Common myeloid progenitor, CD34-positive (primary cell): ENCODE measurements at regions not wholly inside any gene's neighbourhood (a gene's known extent, or its start where the extent isn't known, plus 50 kb on each side); places are given as distances from the start of the nearest gene placed in this dataset.

Source experiments
- CTCF ChIA-PET: fragments of 350-600 bp; sonication (Branson Sonifier 250); formaldehyde crosslinking; loops from one replicate; lab custom pipeline; 2021; ENCODE audit warnings: antibody characterized with exemption; lab: Charles Lee
- POLR2A ChIA-PET: fragments of 350-600 bp; sonication (Branson Sonifier 250); formaldehyde crosslinking; loops from one replicate; lab custom pipeline; 2021; ENCODE audit warnings: antibody characterized with exemption; lab: Charles Lee
- DNase-seq, 3 donors: peaks; one replicate each; pipeline versions ENCODE4 v3.0.0 to v3.0.0-alpha.2; 2013
- H3K27ac ChIP-seq, 2 experiments: 1 replicate in 1 of 2; 2 replicates in 1 of 2; pipeline ENCODE4 v1.7.0; 2013; ENCODE audit warnings: inconsistent platforms in 2 of 2, low read length in 2 of 2, mild to moderate bottlenecking in 2 of 2, low read depth in 1 of 2, moderate library complexity in 1 of 2; ENCODE audit not compliant: severe bottlenecking in 2 of 2, insufficient read depth in 1 of 2, poor library complexity in 1 of 2
- H3K27me3 ChIP-seq, 5 experiments: replicated peaks in 2 of 5; 1 replicate in 3 of 5; 2 replicates in 2 of 5; pipeline versions ENCODE4 v1.6.1 to v1.7.0; 2013; ENCODE audit warnings: low read length in 4 of 5, mild to moderate bottlenecking in 2 of 5, moderate library complexity in 2 of 5, inconsistent platforms in 1 of 5; ENCODE audit not compliant: insufficient read depth in 5 of 5, control insufficient read depth in 4 of 5
- H3K36me3 ChIP-seq, 4 experiments: 1 replicate in 2 of 4; 2 replicates in 2 of 4; pipeline versions ENCODE4 v1.6.1 to v1.7.0; 2013; ENCODE audit warnings: low read length in 3 of 4, control low read depth in 1 of 4, mild to moderate bottlenecking in 1 of 4; ENCODE audit not compliant: control insufficient read depth in 4 of 4, insufficient read depth in 4 of 4
- H3K4me1 ChIP-seq, 4 experiments: 1 replicate in 3 of 4; 2 replicates in 1 of 4; pipeline versions ENCODE4 v1.6.1 to v1.7.1; 2013; ENCODE audit warnings: low read length in 3 of 4, mild to moderate bottlenecking in 3 of 4, control low read depth in 1 of 4, inconsistent platforms in 1 of 4, moderate library complexity in 1 of 4; ENCODE audit not compliant: control insufficient read depth in 4 of 4, insufficient read depth in 4 of 4; ENCODE audit errors: control extremely low read depth in 1 of 4
- H3K4me3 ChIP-seq, 7 experiments: 1 replicate in 4 of 7; 2 replicates in 3 of 7; pipeline versions ENCODE4 v1.5.1 to v1.7.0; 2013; ENCODE audit warnings: mild to moderate bottlenecking in 7 of 7, low read length in 6 of 7, moderate library complexity in 6 of 7, inconsistent platforms in 2 of 7, low read depth in 2 of 7, control low read depth in 1 of 7; ENCODE audit not compliant: insufficient read depth in 4 of 7, control insufficient read depth in 1 of 7; ENCODE audit errors: extremely low read depth in 1 of 7
- H3K9me3 ChIP-seq, 5 experiments: 1 replicate in 4 of 5; 2 replicates in 1 of 5; pipeline versions ENCODE4 v1.6.1 to v1.7.1; 2013; ENCODE audit warnings: low read length in 4 of 5, mild to moderate bottlenecking in 2 of 5, inconsistent platforms in 1 of 5, low read depth in 1 of 5, moderate library complexity in 1 of 5; ENCODE audit not compliant: control insufficient read depth in 4 of 5, insufficient read depth in 2 of 5; ENCODE audit errors: control extremely low read depth in 1 of 5
- WGBS: methylation state at CpG from one replicate; pipeline ENCODE4 v1.1.5; 2013; ENCODE audit not compliant: insufficient coverage; 5-methylcytosine and 5-hydroxymethylcytosine counted together

- Histone ChIP-seq H3K36me3 (no peaks in the 10 kb centered on the region), H3K4me3 (no peak overlapping the region), H3K4me1 (no peaks in the 10 kb centered on the region), H3K27ac (no peak overlapping the region), H3K27me3 (no peaks in the 10 kb centered on the region), H3K9me3 (no peaks in the 10 kb centered on the region)
- CTCF ChIA-PET = no interaction called here
- DNase-seq = no peak
- POLR2A ChIA-PET = no interaction called here
These were observed 273.6 kb downstream of the ZBBX start for GRCh38 chr3:167106456-167106855.

- DNase-seq = peak in 1 of 3 donors; percentile 4
- ChIA-PET CTCF (no interaction called here), POLR2A (no interaction called here)
- no peak overlapping the region for H3K4me3 ChIP-seq
- H3K9me3 ChIP-seq = no peaks in the 10 kb centered on the region
- H3K27me3 ChIP-seq = no peaks in the 10 kb centered on the region
- WGBS = no CpG with 5 or more reads among the region's 1 CpG
- peaks cover 0 to 4% (median 2%) of the 10 kb centered on the region in 4 experiments for H3K4me1 ChIP-seq
- H3K27ac ChIP-seq = no peak overlapping the region
- H3K36me3 ChIP-seq = no peaks in the 10 kb centered on the region
These were observed 278.0 kb downstream of the ZBBX start for GRCh38 chr3:167102071-167102470.

DNA sequence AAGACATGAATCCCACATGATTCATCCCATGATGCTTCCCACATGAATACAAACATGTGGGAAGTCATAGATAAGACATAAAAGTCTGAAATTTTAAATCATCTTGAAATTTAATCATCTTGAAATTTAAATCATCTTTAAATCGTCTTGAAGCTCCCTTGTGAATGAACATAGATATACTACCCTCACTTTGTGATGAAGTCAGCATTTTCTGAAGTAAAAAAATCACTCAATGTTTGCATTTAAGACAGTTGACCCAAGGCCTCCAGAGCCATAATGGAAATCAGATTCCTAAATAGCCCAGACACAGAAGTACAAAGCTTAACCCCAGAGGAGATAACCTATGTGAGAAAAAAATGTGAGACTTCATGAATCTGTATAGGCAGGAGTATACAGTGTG is 279.4 kb downstream of the ZBBX start:
- H3K36me3 ChIP-seq = no peaks in the 10 kb centered on the region
- CTCF ChIA-PET = no interaction called here
- WGBS = no CpG with 5 or more reads among the region's 1 CpG

DNA sequence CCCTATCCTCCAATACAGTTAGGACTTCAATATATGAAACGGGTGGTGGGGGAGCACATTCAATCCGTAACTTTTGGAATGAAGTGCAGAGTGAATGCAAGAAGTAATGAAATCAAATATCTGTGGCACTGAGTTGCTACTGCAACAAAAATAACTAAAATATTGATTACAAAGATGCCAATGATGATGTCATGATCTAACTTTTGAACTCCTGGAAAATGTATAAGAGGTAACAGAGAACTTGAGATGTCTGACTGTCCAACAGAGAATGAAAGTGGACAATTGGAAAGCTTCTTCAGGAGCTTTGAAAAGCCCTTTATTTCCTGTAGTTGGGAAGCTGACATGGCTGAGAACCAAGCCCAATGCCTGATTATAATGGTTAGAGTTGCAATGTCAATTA is 279.9 kb downstream of the ZBBX start:
- Histone ChIP-seq H3K27me3 (no peaks in the 10 kb centered on the region), H3K4me1 (peaks cover 0 to 4% (median 2%) of the 10 kb centered on the region in 4 experiments), H3K27ac (no peak overlapping the region), H3K4me3 (no peak overlapping the region), H3K36me3 (no peaks in the 10 kb centered on the region), H3K9me3 (no peaks in the 10 kb centered on the region)
- ChIA-PET POLR2A (no interaction called here), CTCF (no interaction called here)
- no peak for DNase-seq
- no CpG with 5 or more reads among the region's 2 CpGs for WGBS

More for the DNA sequence above, 279.4 kb downstream of the ZBBX start:
- Histone ChIP-seq H3K9me3 (no peaks in the 10 kb centered on the region), H3K4me3 (no peak overlapping the region), H3K27me3 (no peaks in the 10 kb centered on the region), H3K27ac (no peak overlapping the region), H3K4me1 (peaks cover 0 to 4% (median 2%) of the 10 kb centered on the region in 4 experiments)
- DNase-seq = no peak
- POLR2A ChIA-PET = no interaction called here

DNA sequence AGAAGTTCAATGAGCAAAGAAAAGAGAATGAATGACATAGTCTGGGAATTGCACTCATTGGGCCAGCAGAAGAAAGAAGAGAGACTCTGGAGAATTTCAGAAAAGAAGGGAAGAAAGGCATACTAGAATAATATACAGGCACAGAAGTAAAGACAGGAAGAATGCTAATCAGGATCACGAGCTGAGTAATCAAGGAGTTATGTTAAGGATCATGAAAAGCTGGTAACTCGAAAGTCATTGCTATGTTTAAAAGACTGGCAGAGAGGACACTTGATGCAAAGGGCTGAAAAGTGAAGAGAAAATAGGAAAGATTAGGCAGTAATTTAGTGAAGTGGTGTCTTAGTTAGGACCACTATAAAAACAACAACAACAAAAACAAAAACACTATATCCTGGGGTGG is 284.1 kb downstream of the ZBBX start:
- ChIA-PET POLR2A (no interaction called here), CTCF (no interaction called here)
- WGBS = 100% methylated on average over 2 of the region's 2 CpGs

DNA sequence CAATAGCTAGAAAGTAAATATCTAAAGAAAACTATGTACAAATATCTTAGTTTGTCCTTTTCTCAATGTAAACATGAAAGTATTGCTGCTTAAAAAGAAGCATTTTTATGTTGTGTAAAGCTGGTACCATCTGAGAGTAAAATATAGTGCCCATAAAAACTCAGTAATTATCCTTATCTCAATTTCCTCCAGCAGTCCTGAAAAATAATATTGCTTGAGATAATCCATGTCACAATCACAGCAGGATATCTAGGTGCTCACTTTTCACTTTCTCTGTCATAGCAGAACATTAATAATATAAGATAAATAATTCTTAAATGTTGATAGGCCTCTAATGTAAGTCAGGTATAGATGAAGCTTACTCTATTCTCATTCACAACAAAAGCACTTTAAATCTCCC is 285.5 kb downstream of the ZBBX start:
- H3K4me3 ChIP-seq = no peak overlapping the region
- no peak for DNase-seq
- no peak overlapping the region for H3K27ac ChIP-seq
- ChIA-PET POLR2A (no interaction called here), CTCF (no interaction called here)
- no peaks in the 10 kb centered on the region for H3K9me3 ChIP-seq
- H3K36me3 ChIP-seq = no peaks in the 10 kb centered on the region
- no peaks in the 10 kb centered on the region for H3K27me3 ChIP-seq
- H3K4me1 ChIP-seq = peaks cover 0 to 4% (median 2%) of the 10 kb centered on the region in 4 experiments

More for the DNA sequence above, 284.1 kb downstream of the ZBBX start:
- Histone ChIP-seq H3K36me3 (no peaks in the 10 kb centered on the region), H3K4me3 (no peak overlapping the region), H3K27ac (no peak overlapping the region), H3K9me3 (no peaks in the 10 kb centered on the region), H3K27me3 (no peaks in the 10 kb centered on the region), H3K4me1 (peaks cover 0 to 4% (median 2%) of the 10 kb centered on the region in 4 experiments)
- DNase-seq = no peak

DNA sequence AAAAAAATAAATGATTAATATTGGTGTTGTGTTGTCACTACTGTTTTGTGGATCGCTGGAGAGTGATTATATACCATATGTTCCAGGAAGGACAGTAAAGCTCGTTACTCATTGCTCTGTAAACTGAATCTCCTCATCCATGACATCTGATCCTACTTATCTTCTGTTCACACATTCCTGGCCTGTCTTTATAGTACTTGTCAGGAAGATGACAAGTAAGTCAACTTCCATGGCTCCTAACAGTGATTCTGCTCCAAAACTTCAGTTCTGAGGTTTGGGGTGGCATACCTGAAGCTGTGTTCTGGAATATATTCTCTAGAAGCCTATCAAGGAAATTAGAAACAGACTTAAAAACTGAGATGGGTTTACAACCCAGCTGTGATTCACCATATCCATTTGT is 288.9 kb downstream of the ZBBX start:
- WGBS = 0% methylated on average over 1 of the region's 2 CpGs
- no peaks in the 10 kb centered on the region for H3K4me1 ChIP-seq
- no peaks in the 10 kb centered on the region for H3K36me3 ChIP-seq
- no peaks in the 10 kb centered on the region for H3K27me3 ChIP-seq
- ChIA-PET POLR2A (no interaction called here), CTCF (no interaction called here)
- no peak for DNase-seq
- no peak overlapping the region for H3K4me3 ChIP-seq
- H3K27ac ChIP-seq = no peak overlapping the region
- H3K9me3 ChIP-seq = no peaks in the 10 kb centered on the region
